Inflammatory macrophage treated with lipopolysaccharide for 4 hours (primary cell): ENCODE measurements at regions not wholly inside any gene's neighbourhood (a gene's known extent, or its start where the extent isn't known, plus 50 kb on each side); places are given as distances from the start of the nearest gene placed in this dataset.

Experiments
- DNase-seq: peaks from one replicate; pipeline ENCODE4 v3.0.0-alpha.2; 2020

DNA sequence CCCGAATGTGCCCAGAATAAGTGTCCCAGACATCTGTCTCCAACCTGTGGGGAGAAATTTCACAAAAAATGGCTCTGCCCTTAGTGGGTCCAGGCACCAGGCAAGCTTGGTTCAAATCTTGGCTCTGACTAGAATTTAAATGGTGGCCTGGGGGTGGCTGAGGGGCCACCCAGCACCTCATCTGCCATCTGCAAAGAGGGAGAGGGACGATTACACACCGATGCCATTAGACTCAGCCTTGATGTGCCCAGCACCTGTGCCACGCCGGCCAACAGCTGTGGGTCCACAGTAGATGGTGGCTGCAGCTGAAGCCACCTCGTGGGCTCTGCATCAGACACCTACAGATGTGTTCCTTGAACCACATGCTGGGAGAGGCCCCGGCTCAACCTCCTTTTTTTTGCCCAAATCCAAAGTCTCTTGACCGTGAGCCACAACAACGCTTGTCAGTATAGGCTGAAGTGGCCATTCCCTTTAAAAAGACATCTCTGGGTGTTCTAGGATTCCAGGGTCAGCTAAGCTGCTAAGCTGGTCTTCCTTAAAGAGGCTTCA is 222.0 kb upstream of the RAB6C start:
- no peak for DNase-seq

DNA sequence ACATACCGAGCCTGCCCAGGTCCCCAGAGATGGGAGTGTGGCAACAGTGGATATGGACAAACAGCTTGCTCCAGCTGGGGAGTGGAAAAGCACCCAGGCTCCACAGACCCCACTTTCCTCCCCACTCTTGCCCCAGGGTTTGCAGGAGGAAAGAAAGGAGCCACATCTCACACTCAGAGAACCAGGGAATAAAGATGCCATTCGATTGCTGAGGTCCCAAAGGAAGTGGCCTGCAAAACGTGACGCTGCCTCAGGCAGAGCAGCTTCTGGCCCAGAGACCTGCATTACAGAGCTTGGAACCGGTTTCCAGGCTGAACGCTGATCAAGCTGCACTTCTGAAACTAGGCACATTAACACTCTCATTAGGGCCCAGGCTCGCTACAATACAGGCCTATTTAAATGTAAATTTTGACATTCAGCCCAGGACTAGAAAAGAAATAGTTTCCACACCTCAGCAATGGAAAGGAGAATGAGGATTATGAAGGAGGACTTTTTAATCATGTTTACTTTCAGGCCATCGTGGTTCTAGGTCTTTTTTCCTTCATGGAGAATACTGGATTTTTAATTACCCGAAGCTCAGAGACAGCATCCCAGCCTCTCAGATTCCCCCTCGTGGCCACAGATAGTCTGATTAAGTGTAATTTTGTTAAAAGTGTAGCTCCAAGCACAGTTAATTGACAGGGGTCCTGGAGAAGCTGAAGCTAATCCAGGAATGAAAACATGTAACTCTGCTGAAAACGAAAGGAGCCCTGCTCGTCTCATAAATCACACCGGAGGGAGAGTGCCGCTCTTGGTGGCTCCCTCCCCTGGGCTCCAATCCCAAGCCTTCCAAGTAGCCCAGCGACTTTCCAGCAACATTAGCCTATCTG is 221.3 kb upstream of the RAB6C start:
- no peak for DNase-seq

GRCh38 chr2:129758784-129759471 is 220.5 kb upstream of the RAB6C start:
- DNase-seq = peak; percentile 86

DNA sequence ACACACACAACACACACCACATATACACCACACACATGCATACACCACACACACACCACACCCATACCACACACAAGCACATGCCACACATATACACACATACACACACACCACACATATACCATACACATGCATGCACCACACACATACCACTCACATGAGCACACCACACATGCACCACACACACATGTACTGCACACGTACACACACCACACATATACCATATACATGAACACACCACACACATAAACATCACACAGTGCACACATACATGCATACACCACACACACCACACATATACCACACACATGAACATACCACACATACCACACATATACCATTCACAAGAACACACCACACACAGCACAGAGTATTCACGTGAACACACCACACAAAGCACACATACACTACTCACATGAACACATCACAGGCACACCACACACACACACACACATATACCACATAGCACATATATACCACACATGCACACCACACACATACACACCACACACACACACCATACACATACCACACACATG is 219.9 kb upstream of the RAB6C start:
- no peak for DNase-seq

DNA sequence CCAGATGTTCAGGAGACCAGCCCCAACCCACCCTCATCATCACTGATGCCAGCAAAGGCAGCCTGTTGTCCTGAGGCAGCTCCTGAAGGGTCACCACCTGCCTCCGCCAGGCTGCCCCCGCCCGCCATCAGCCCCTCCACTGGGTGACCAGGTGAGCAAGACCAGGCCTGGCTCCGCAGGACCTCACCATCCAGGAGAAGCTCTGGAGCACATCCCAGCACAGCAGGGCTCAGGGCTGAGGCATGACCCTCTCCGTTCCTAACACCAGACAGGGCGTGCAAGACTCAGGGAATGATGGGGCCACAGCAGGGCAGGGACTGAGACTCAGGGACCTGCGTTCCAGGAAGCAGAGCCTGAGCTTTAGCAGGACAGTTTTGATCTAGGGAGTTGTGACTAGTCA is 218.8 kb upstream of the RAB6C start:
- no peak for DNase-seq

DNA sequence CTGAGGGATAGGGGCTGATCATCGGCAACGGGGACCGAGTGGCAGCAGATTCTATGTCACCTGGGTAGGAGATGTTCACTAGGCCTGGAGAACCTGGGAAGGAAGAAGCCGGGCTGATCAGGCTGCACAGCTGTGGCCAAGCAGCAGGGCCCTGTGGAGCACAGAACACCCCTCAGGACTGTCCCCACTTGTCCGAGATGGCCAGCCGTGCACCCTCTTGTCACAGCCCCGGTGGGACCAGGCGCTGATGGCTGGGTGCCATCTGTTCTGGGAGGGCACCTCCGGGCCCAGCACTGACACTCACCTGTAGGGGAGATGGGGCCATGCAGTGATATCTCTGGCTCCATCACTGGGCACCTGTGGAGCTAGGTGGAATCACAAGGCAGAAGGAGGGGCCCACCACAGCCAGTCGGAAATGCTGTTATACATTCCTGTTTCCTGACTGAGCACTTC is 217.9 kb upstream of the RAB6C start:
- DNase-seq = no peak

DNA sequence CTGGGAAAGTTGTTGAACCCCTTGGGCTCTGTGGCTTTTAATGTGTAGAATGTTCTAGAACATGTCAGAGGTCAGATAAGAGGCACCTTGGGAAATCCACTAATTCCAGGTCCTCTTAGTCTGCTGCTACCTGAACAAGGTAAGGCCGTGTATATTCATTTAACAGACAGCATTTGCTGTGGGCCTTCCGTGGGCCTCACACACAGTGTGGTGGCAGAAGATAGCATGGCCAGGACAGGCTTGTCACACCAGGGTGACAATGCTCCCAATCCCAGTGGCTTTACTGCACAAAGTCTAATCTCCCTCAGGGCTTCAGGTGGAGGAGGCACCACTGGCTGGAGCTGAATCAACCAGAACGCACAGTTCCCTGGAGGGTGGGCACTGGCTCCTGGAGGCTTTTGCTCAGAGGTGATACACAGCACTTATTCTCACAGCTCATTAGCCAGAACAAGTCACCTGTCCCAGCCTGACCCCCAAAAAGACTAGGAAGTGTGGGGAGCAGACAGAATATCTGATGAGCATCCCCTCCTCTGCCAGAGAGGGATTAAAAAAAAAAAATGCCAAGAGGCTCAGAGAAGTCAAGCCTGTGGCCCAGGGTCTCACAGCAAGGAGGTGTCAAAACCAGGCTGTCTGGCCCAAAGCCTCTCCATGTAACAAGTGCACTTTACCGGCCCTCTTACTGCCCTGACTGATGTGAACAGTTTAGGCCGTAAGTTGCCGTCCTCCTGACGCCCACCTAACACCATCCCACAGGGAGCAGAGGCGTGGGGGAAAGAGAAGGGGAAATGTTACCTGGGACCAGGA is 216.9 kb upstream of the RAB6C start:
- DNase-seq = no peak

DNA sequence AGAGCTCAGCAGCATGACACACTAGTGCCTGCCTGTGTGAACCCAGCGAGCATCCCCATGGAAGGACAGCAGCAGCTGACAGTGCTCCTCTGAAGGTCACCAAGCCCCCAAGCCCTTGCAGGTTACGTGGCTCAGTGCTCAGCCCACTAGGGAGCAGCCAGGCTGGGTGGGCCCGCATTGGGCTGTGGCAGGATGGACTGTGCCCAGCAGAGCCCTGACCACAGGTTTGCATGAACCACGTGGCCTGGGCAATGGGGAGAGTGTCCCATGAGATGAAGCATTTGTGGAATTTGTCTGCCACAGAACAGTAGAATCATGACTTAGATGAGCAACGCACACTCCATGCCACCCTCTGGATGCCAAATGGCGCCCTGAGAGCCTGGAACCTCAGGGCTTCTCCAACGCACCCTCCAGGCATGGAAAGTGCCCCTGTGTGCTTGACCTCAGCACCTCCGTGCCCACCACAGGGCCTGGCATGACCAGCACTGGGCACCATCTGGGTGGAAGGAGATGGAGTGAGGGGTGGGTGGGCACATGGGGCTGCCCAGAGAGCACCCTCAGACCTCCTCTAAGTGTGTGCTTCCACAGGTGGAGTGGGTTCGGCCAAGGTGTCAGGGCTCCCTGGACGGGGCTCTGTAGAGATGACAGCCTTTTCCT is 216.1 kb upstream of the RAB6C start:
- DNase-seq = no peak

DNA sequence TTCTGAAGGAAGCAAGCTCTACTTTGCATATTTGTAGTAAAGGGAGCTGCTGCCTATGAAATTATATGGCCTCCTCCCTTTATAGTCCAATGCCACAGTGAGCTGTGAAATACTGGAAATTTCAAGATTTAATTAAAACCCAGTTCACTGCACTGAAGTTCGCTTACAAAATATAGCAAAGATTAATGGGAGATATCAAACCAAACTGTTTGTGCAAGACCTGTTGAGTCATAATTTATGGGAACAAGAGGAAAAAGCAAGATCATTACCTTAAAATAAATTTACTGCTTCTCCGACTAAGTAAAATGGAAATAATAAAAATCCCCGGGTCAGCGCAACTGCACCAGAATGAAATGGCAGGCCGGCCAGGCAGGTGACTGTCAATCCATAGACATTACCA is 215.5 kb upstream of the RAB6C start:
- DNase-seq = peak; percentile 28

DNA sequence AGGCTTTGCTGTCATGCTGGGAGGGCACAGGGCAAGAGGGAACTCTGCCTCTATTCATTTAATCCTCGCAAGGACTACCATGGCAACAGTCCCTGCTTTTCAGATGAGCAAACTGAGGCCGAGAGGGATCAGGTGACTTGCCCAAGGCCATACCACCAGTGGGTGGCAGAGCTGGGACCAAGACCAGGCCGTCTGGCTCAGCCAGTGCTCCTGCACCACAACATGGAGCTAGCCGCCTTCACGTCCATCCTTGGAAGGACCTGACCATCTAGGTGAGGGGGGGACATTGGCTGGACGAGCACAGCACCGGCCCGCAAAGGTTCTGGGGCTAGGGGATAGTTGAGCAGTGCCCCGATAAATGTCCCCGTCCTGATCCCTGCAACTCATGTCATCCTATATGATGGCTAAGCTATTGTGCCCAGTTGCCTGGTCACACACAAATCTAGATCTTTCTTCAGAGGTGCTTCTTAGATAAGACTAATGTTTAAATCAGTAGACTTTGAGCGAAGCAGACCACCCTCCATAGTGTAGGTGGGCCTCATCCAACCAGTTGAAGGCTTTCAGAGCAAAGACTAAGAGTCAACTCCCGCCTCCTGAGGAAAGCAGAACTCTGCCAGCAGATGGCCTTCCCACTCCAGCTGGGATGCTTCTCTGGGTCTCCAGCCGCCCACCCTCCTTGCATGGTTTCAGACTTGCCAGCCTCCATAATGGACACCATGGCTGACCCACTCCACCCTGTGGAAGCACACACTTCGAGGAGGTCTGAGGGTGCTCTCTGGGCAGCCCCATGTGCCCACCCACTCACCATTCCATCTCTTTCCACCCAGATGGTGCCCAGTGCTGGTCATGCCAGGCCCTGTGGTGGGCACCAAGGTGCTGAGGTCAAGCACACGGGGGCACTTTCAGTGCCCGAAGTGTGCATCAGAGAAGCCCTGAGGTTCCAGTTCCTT is 214.8 kb upstream of the RAB6C start:
- DNase-seq = no peak

GRCh38 chr2:129765326-129765677 is 214.2 kb upstream of the RAB6C start:
- DNase-seq = no peak

GRCh38 chr2:129765678-129766351 is 213.7 kb upstream of the RAB6C start:
- no peak for DNase-seq

DNA sequence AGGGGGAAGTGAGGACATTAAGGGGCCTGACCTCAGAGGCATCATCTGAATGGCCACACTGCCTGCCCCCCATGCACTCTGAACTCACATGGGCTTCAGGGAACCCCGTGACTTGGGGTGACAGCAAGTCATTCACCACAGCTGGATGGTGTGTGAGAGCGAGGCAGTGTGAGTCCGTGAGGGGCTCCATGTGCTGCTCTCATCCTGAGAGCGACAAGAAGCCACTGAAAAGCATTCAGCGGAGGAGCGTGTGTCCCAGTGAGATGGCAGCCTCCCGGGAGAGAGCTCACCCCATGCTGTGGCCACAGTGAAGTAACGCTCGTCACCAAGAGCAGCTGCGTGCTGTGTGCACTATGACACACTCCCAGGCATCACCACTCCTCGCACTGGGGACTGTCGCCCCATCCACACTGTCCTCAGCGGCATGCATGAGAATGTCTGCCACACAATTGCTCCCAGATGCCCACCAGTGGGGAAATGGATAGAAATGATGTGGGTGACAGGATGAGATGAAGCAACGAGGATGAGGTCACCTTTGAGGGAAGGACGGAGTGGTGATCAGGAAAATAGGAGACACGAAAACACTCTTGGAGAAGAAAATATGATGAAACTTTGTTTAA is 213.0 kb upstream of the RAB6C start:
- no peak for DNase-seq

- no peak for DNase-seq
Observed at GRCh38 chr2:129767346-129768035, 212.0 kb upstream of the RAB6C start.

- no peak for DNase-seq
Observed at GRCh38 chr2:129768036-129768386, 211.5 kb upstream of the RAB6C start.

GRCh38 chr2:129768485-129769184 is 210.8 kb upstream of the RAB6C start:
- DNase-seq = no peak

DNA sequence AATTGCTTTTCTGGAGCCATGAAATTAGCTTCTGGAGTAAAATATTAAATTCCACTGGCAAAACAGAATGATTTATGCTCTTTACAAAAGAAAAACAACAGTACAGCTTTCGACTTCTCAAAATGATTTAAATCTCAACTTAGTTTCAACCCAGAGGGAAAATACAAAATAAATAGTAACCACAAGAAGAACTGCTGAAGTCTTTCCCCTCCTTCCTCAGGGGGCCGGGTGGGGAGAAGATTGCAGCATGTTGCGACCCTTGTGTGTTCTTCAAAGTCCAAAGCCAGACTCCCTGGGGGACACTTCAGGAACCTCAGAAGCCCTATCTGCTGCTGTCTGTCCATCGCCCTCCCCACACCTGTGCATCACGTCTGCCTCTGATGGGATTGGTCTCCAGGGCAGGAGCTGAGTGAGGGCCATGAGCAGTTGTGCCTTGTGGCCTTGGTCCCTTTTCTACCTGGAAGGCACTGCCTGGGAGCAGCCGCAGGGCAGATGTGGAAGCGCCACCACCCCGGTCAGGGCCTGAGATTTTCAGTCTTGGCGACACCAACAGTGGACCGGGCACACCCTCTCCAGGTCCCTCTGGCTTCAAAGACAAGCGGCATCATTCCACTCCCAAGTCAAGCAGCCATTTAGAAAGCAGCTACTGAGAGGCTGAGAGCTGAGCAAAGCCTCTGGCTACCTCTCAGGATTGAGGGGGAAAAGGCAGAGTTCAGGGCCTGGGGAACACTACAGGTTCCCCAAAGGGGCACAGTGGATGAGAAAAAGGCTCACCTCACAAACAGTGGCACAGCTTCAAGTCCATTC is 210.1 kb upstream of the RAB6C start:
- no peak for DNase-seq
